KMS-11 (cell line): ENCODE measurements at regions not wholly inside any gene's neighbourhood (a gene's known extent, or its start where the extent isn't known, plus 50 kb on each side); places are given as distances from the start of the nearest gene placed in this dataset.

Experiments used
- H2AFZ ChIP-seq: fragments of 200-600 bp; sonication (generic); 2 replicates; pipeline ENCODE4 v1.6.1; 2016; ENCODE audit warnings: antibody characterized with exemption, mixed run types, low read depth
- H3K27ac ChIP-seq: fragments of 200-600 bp; sonication (generic); 2 replicates; pipeline ENCODE4 v1.6.1; 2016; ENCODE audit warnings: mild to moderate bottlenecking, mixed run types
- H3K27me3 ChIP-seq: fragments of 200-600 bp; sonication (generic); 2 replicates; pipeline ENCODE4 v1.6.1; 2017; ENCODE audit warnings: mild to moderate bottlenecking, low read depth, mixed run types, moderate library complexity; ENCODE audit not compliant: insufficient read depth
- H3K36me3 ChIP-seq: fragments of 200-600 bp; sonication (generic); 2 replicates; pipeline ENCODE4 v1.6.1; 2017; ENCODE audit warnings: mild to moderate bottlenecking, mixed run types; ENCODE audit not compliant: insufficient read depth
- H3K4me1 ChIP-seq: fragments of 200-600 bp; sonication (generic); 2 replicates; pipeline ENCODE4 v1.6.1; 2016; ENCODE audit warnings: mild to moderate bottlenecking, low read depth, mixed run types; ENCODE audit not compliant: poor library complexity, severe bottlenecking
- H3K4me2 ChIP-seq: fragments of 200-600 bp; sonication (generic); 2 replicates; pipeline ENCODE4 v1.7.0; 2016; ENCODE audit warnings: mild to moderate bottlenecking, mixed run types
- H3K4me3 ChIP-seq: fragments of 200-600 bp; sonication (generic); IDR thresholded peaks from 2 replicates; pipeline ENCODE4 v1.6.1; 2017; ENCODE audit warnings: low read depth, low read length, mixed read lengths; ENCODE audit not compliant: insufficient read depth
- H3K79me2 ChIP-seq: fragments of 200-600 bp; sonication (generic); 2 replicates; pipeline ENCODE4 v1.6.1; 2016; ENCODE audit warnings: low read depth, mixed run types; ENCODE audit not compliant: insufficient read depth
- H3K9ac ChIP-seq: fragments of 200-600 bp; sonication (generic); 2 replicates; pipeline ENCODE4 v1.6.1; 2016; ENCODE audit warnings: mild to moderate bottlenecking, mixed run types
- H4K20me1 ChIP-seq: fragments of 200-600 bp; sonication (generic); 2 replicates; pipeline ENCODE4 v1.6.1; 2016; ENCODE audit warnings: mild to moderate bottlenecking, mixed run types; ENCODE audit not compliant: insufficient read depth
- CTCF ChIP-seq: fragments of 200-600 bp; sonication (generic); conservative IDR thresholded peaks from 2 replicates; pipeline ENCODE4 v1.6.1; 2017; ENCODE audit warnings: low read depth, mild to moderate bottlenecking, antibody characterized with exemption, low read length, moderate library complexity, mixed read lengths

GRCh38 chr10:133020193-133020817, 67.4 kb upstream of the ADGRA1 start:
- Histone ChIP-seq H3K79me2 (no peaks in the 10 kb centered on the region), H3K4me3 (no peak overlapping the region), H2AFZ (no peak overlapping the region), H3K4me2 (no peak overlapping the region), H3K36me3 (no peaks in the 10 kb centered on the region), H4K20me1 (no peaks in the 10 kb centered on the region), H3K27ac (no peak overlapping the region), H3K4me1 (no peaks in the 10 kb centered on the region), H3K9ac (no peak overlapping the region), H3K27me3 (peaks cover 24% of the 10 kb centered on the region; the same call in 1 of the 2 replicates)
- no peak for TF ChIP-seq CTCF

GRCh38 chr10:133019651-133020050, 68.1 kb upstream of the ADGRA1 start:
- Histone ChIP-seq H3K36me3 (no peaks in the 10 kb centered on the region), H2AFZ (no peak overlapping the region), H3K27ac (no peak overlapping the region), H3K9ac (no peak overlapping the region), H3K4me2 (no peak overlapping the region), H3K27me3 (peaks cover 23% of the 10 kb centered on the region; the same call in 1 of the 2 replicates), H3K79me2 (no peaks in the 10 kb centered on the region), H4K20me1 (no peaks in the 10 kb centered on the region), H3K4me1 (no peaks in the 10 kb centered on the region), H3K4me3 (no peak overlapping the region)
- TF ChIP-seq CTCF: no peak

- Histone ChIP-seq H3K4me2 (no peak overlapping the region), H3K4me3 (no peak overlapping the region), H3K9ac (no peak overlapping the region), H3K79me2 (no peaks in the 10 kb centered on the region), H3K27me3 (peaks cover 19% of the 10 kb centered on the region; the same call in 1 of the 2 replicates), H3K4me1 (no peaks in the 10 kb centered on the region), H4K20me1 (no peaks in the 10 kb centered on the region), H2AFZ (no peak overlapping the region), H3K27ac (no peak overlapping the region), H3K36me3 (no peaks in the 10 kb centered on the region)
- no peak for TF ChIP-seq CTCF
Measured at GRCh38 chr10:133019191-133019590, 68.5 kb upstream of the ADGRA1 start.

GRCh38 chr10:133018491-133018890, 69.2 kb upstream of the ADGRA1 start:
- Histone ChIP-seq H3K27ac (no peak overlapping the region), H3K79me2 (no peaks in the 10 kb centered on the region), H3K27me3 (peaks cover 18% of the 10 kb centered on the region; the same call in 1 of the 2 replicates), H3K9ac (no peak overlapping the region), H3K36me3 (no peaks in the 10 kb centered on the region), H2AFZ (no peak overlapping the region), H3K4me1 (no peaks in the 10 kb centered on the region), H4K20me1 (no peaks in the 10 kb centered on the region), H3K4me3 (no peak overlapping the region), H3K4me2 (no peak overlapping the region)
- TF ChIP-seq CTCF: no peak
